ENCODE measurements at regions not wholly inside any gene's neighbourhood (a gene's known extent, or its start where the extent isn't known, plus 50 kb on each side); places are given as distances from the start of the nearest gene placed in this dataset.

- FAIRE-seq, result no peak
Measured at GRCh38 chr5:125263356-125263755, 516.9 kb upstream of the ZNF608 start.

GRCh38 chr5:125266106-125266505, 519.7 kb upstream of the ZNF608 start:
- FAIRE-seq, result no peak

GRCh38 chr5:125267636-125268248, 521.3 kb upstream of the ZNF608 start:
- FAIRE-seq, result no peak

- FAIRE-seq, result no peak
Measured at GRCh38 chr5:125269926-125270325, 523.5 kb upstream of the ZNF608 start.

- FAIRE-seq, result no peak
Measured at GRCh38 chr5:125272357-125272756, 525.9 kb upstream of the ZNF608 start.

GRCh38 chr5:125274211-125274610, 527.8 kb upstream of the ZNF608 start:
- FAIRE-seq, result no peak

GRCh38 chr5:125274938-125275724, 528.7 kb upstream of the ZNF608 start:
- FAIRE-seq, result no peak

GRCh38 chr5:125275725-125276090, 529.3 kb upstream of the ZNF608 start:
- no peak for FAIRE-seq

GRCh38 chr5:125276096-125276495, 529.7 kb upstream of the ZNF608 start:
- FAIRE-seq, result no peak

- no peak for FAIRE-seq
Measured at GRCh38 chr5:125277494-125278154, 531.2 kb upstream of the ZNF608 start.

GRCh38 chr5:125278711-125279110, 532.3 kb upstream of the ZNF608 start:
- FAIRE-seq, result no peak

- no peak for FAIRE-seq
Measured at GRCh38 chr5:125281667-125282066, 535.2 kb upstream of the ZNF608 start.

- no peak for FAIRE-seq
Measured at GRCh38 chr5:125283372-125283771, 536.9 kb upstream of the ZNF608 start.

GRCh38 chr5:125286271-125286670, 539.8 kb upstream of the ZNF608 start:
- no peak for FAIRE-seq

- no peak for FAIRE-seq
Measured at GRCh38 chr5:125289606-125290005, 543.2 kb upstream of the ZNF608 start.

- FAIRE-seq, result no peak
Measured at GRCh38 chr5:125290935-125291334, 544.5 kb upstream of the ZNF608 start.

- no peak for FAIRE-seq
Measured at GRCh38 chr5:125291447-125291846, 545.0 kb upstream of the ZNF608 start.

GRCh38 chr5:125293223-125293622, 546.8 kb upstream of the ZNF608 start:
- no peak for FAIRE-seq

- FAIRE-seq, result no peak
Measured at GRCh38 chr5:125293726-125294125, 547.3 kb upstream of the ZNF608 start.

GRCh38 chr5:125294844-125295243, 548.4 kb upstream of the ZNF608 start:
- FAIRE-seq, result no peak

GRCh38 chr5:125295405-125295872, 549.0 kb upstream of the ZNF608 start:
- FAIRE-seq, result no peak

GRCh38 chr5:125298258-125298657, 551.8 kb upstream of the ZNF608 start:
- no peak for FAIRE-seq

- FAIRE-seq, result no peak
Measured at GRCh38 chr5:125298746-125299379, 552.4 kb upstream of the ZNF608 start.

- no peak for FAIRE-seq
Measured at GRCh38 chr5:125301711-125302110, 555.3 kb upstream of the ZNF608 start.
